ENCODE measurements at regions not wholly inside any gene's neighbourhood (a gene's known extent, or its start where the extent isn't known, plus 50 kb on each side); places are given as distances from the start of the nearest gene placed in this dataset.

GRCh38 chr4:125070861-125071260 is 243.9 kb upstream of the FAT4 start:
- H3K9me3 ChIP-seq (ENCODE audit: insufficient read depth, low read length): no peaks in the 10 kb centered on the region
- no peak overlapping the region for H3K9ac ChIP-seq (ENCODE audit: insufficient read length, low read depth)
- TF ChIP-seq YY1 (IDR thresholded peaks at IDR 0.05; ENCODE audit: insufficient read depth, insufficient read length): no peak
- no peak for TF ChIP-seq SUZ12 (IDR thresholded peaks at IDR 0.05; ENCODE audit: extremely low read depth, insufficient read depth, insufficient read length)
- no peak for TF ChIP-seq ZNF274 (IDR thresholded peaks at IDR 0.05; ENCODE audit: low read depth, low read length)
- no peak for DNase-seq (ENCODE audit: low read depth, low spot score)
- no peaks in the 10 kb centered on the region for H3K36me3 ChIP-seq (ENCODE audit: insufficient read depth, insufficient read length, low read length)
- H3K4me3 ChIP-seq (ENCODE audit: insufficient read length, low read depth): no peak overlapping the region
- H3K4me1 ChIP-seq (ENCODE audit: insufficient read depth, insufficient read length): no peaks in the 10 kb centered on the region
- H3K27me3 ChIP-seq (ENCODE audit: insufficient read depth, insufficient read length): no peaks in the 10 kb centered on the region

GRCh38 chr4:125062115-125063050 is 252.4 kb upstream of the FAT4 start:
- no peak overlapping the region for H3K9ac ChIP-seq (ENCODE audit: insufficient read length, low read depth)
- H3K36me3 ChIP-seq (ENCODE audit: insufficient read depth, insufficient read length, low read length): no peaks in the 10 kb centered on the region
- no peak for TF ChIP-seq ZNF274 (IDR thresholded peaks at IDR 0.05; ENCODE audit: low read depth, low read length)
- TF ChIP-seq YY1 (IDR thresholded peaks at IDR 0.05; ENCODE audit: insufficient read depth, insufficient read length): no peak
- no peak for TF ChIP-seq SUZ12 (IDR thresholded peaks at IDR 0.05; ENCODE audit: extremely low read depth, insufficient read depth, insufficient read length)
- no peaks in the 10 kb centered on the region for H3K27me3 ChIP-seq (ENCODE audit: insufficient read depth, insufficient read length)
- DNase-seq (ENCODE audit: low read depth, low spot score): no peak
- H3K4me3 ChIP-seq (ENCODE audit: insufficient read length, low read depth): no peak overlapping the region
- H3K9me3 ChIP-seq (ENCODE audit: insufficient read depth, low read length): no peaks in the 10 kb centered on the region
- no peaks in the 10 kb centered on the region for H3K4me1 ChIP-seq (ENCODE audit: insufficient read depth, insufficient read length)

- no peaks in the 10 kb centered on the region for H3K4me1 ChIP-seq (ENCODE audit: insufficient read depth, insufficient read length)
- H3K27me3 ChIP-seq (ENCODE audit: insufficient read depth, insufficient read length): no peaks in the 10 kb centered on the region
- TF ChIP-seq SUZ12 (IDR thresholded peaks at IDR 0.05; ENCODE audit: extremely low read depth, insufficient read depth, insufficient read length) (no peak), ZNF274 (IDR thresholded peaks at IDR 0.05; ENCODE audit: low read depth, low read length) (no peak), YY1 (IDR thresholded peaks at IDR 0.05; ENCODE audit: insufficient read depth, insufficient read length) (no peak)
- no peak for DNase-seq (ENCODE audit: low read depth, low spot score)
- H3K4me3 ChIP-seq (ENCODE audit: insufficient read length, low read depth): no peak overlapping the region
- H3K9ac ChIP-seq (ENCODE audit: insufficient read length, low read depth): no peak overlapping the region
- no peaks in the 10 kb centered on the region for H3K9me3 ChIP-seq (ENCODE audit: insufficient read depth, low read length)
- H3K36me3 ChIP-seq (ENCODE audit: insufficient read depth, insufficient read length, low read length): no peaks in the 10 kb centered on the region
These were observed 254.4 kb upstream of the FAT4 start for GRCh38 chr4:125060376-125060775.

GRCh38 chr4:125049711-125050110 is 265.0 kb upstream of the FAT4 start:
- Histone ChIP-seq H3K9me3 (ENCODE audit: insufficient read depth, low read length) (no peaks in the 10 kb centered on the region), H3K4me3 (ENCODE audit: insufficient read length, low read depth) (no peak overlapping the region), H3K4me1 (ENCODE audit: insufficient read depth, insufficient read length) (no peaks in the 10 kb centered on the region), H3K27me3 (ENCODE audit: insufficient read depth, insufficient read length) (no peaks in the 10 kb centered on the region), H3K9ac (ENCODE audit: insufficient read length, low read depth) (no peak overlapping the region), H3K36me3 (ENCODE audit: insufficient read depth, insufficient read length, low read length) (no peaks in the 10 kb centered on the region)
- no peak for DNase-seq (ENCODE audit: low read depth, low spot score)
- TF ChIP-seq YY1 (IDR thresholded peaks at IDR 0.05; ENCODE audit: insufficient read depth, insufficient read length): no peak
- no peak for TF ChIP-seq ZNF274 (IDR thresholded peaks at IDR 0.05; ENCODE audit: low read depth, low read length)
- TF ChIP-seq SUZ12 (IDR thresholded peaks at IDR 0.05; ENCODE audit: extremely low read depth, insufficient read depth, insufficient read length): no peak

GRCh38 chr4:125045311-125045710 is 269.4 kb upstream of the FAT4 start:
- Histone ChIP-seq H3K9me3 (ENCODE audit: insufficient read depth, low read length) (no peaks in the 10 kb centered on the region), H3K4me3 (ENCODE audit: insufficient read length, low read depth) (no peak overlapping the region), H3K9ac (ENCODE audit: insufficient read length, low read depth) (no peak overlapping the region), H3K36me3 (ENCODE audit: insufficient read depth, insufficient read length, low read length) (no peaks in the 10 kb centered on the region), H3K27me3 (ENCODE audit: insufficient read depth, insufficient read length) (no peaks in the 10 kb centered on the region), H3K4me1 (ENCODE audit: insufficient read depth, insufficient read length) (no peaks in the 10 kb centered on the region)
- TF ChIP-seq ZNF274 (IDR thresholded peaks at IDR 0.05; ENCODE audit: low read depth, low read length) (no peak), SUZ12 (IDR thresholded peaks at IDR 0.05; ENCODE audit: extremely low read depth, insufficient read depth, insufficient read length) (no peak), YY1 (IDR thresholded peaks at IDR 0.05; ENCODE audit: insufficient read depth, insufficient read length) (no peak)
- no peak for DNase-seq (ENCODE audit: low read depth, low spot score)

GRCh38 chr4:125044886-125045285 is 269.9 kb upstream of the FAT4 start:
- Histone ChIP-seq H3K36me3 (ENCODE audit: insufficient read depth, insufficient read length, low read length) (no peaks in the 10 kb centered on the region), H3K27me3 (ENCODE audit: insufficient read depth, insufficient read length) (no peaks in the 10 kb centered on the region), H3K9me3 (ENCODE audit: insufficient read depth, low read length) (no peaks in the 10 kb centered on the region), H3K4me3 (ENCODE audit: insufficient read length, low read depth) (no peak overlapping the region), H3K4me1 (ENCODE audit: insufficient read depth, insufficient read length) (no peaks in the 10 kb centered on the region), H3K9ac (ENCODE audit: insufficient read length, low read depth) (no peak overlapping the region)
- DNase-seq (ENCODE audit: low read depth, low spot score): no peak
- TF ChIP-seq YY1 (IDR thresholded peaks at IDR 0.05; ENCODE audit: insufficient read depth, insufficient read length): no peak
- no peak for TF ChIP-seq ZNF274 (IDR thresholded peaks at IDR 0.05; ENCODE audit: low read depth, low read length)

GRCh38 chr4:125043486-125043885 is 271.3 kb upstream of the FAT4 start:
- Histone ChIP-seq H3K4me3 (ENCODE audit: insufficient read length, low read depth) (no peak overlapping the region), H3K36me3 (ENCODE audit: insufficient read depth, insufficient read length, low read length) (no peaks in the 10 kb centered on the region), H3K9me3 (ENCODE audit: insufficient read depth, low read length) (no peaks in the 10 kb centered on the region), H3K9ac (ENCODE audit: insufficient read length, low read depth) (no peak overlapping the region), H3K4me1 (ENCODE audit: insufficient read depth, insufficient read length) (no peaks in the 10 kb centered on the region), H3K27me3 (ENCODE audit: insufficient read depth, insufficient read length) (no peaks in the 10 kb centered on the region)
- no peak for TF ChIP-seq ZNF274 (IDR thresholded peaks at IDR 0.05; ENCODE audit: low read depth, low read length)
- TF ChIP-seq YY1 (IDR thresholded peaks at IDR 0.05; ENCODE audit: insufficient read depth, insufficient read length): no peak
- TF ChIP-seq SUZ12 (IDR thresholded peaks at IDR 0.05; ENCODE audit: extremely low read depth, insufficient read depth, insufficient read length): no peak
- DNase-seq (ENCODE audit: low read depth, low spot score): no peak

Data from NT2/D1 (cell line).